ENCODE measurements at regions not wholly inside any gene's neighbourhood (a gene's known extent, or its start where the extent isn't known, plus 50 kb on each side); places are given as distances from the start of the nearest gene placed in this dataset.

DNA sequence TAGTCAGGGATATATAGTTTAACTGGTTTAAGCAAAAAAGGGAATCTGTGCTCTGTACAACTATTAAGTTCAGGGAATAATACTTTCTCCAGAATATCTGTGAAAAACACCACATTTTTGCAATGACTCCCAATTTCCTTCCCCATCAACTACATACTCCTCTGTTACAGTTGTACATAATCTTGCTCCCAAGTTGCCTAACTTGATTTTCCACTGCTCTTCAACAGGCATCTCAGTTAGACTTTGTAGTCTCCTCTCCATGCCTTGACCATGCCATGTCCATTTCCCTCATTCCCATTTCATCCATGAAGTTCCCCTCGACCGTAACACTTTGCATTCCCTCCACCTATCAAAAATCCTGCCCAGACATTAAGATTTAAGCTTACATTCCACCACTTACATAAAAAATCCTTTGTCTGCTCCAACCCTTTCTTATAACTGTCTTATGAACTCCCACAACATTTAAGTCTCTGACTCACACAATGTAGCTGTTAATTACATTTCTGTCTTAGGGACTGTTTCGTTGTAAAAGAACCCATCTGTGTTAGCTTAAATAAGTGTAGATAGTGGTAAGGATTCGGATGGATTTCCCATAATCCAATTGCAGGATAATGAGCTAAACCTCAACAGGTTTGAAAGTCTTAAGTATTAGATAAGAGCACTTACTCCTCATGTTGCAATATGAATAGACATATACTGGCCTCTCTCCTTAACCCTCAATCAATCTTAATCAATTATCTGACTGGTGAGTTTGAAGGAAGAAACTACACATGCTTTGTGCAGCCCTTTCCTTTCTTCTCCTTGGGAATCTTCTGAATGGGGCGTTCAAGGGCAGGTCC is 156.5 kb downstream of the PAWR start:
- Histone ChIP-seq H3K4me1 (ENCODE audit: control insufficient read depth, insufficient read depth, low read length) (no peaks in the 10 kb centered on the region), H3K36me3 (ENCODE audit: control insufficient read depth, insufficient read depth, low read length) (no peaks in the 10 kb centered on the region), H3K9me3 (replicated peaks; ENCODE audit: control insufficient read depth, low read depth, low read length) (no peaks in the 10 kb centered on the region), H3K27ac (ENCODE audit: low read length) (no peak overlapping the region), H3K27me3 (ENCODE audit: control insufficient read depth, insufficient read depth, low read length) (no peaks in the 10 kb centered on the region), H3K4me3 (ENCODE audit: low read length) (no peak overlapping the region)
- WGBS (ENCODE audit: insufficient coverage), result 70% methylated on average over 2 of the region's 5 CpGs
- no peak for DNase-seq

DNA sequence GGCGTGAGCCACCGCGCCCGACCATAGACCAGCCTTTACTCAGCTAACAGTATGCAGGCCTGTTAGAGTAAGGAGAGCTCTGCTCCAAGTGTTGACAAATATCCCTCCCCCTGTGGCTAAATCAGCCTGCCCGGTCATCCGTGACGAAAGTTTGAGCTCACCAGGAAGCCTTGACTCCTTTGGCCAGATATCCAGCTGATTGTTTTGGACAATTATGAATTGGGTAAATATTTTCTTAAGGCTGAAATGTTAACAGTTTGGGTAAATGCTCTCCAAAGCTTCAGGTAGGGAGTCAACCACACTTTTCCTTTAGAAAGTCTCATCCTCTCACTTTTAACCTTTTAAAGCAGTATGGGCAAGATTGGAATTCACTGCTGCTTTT is 157.9 kb downstream of the PAWR start:
- WGBS (ENCODE audit: insufficient coverage), result no CpG with 5 or more reads among the region's 7 CpGs
- no peaks in the 10 kb centered on the region for H3K27me3 ChIP-seq (ENCODE audit: control insufficient read depth, insufficient read depth, low read length)

DNA sequence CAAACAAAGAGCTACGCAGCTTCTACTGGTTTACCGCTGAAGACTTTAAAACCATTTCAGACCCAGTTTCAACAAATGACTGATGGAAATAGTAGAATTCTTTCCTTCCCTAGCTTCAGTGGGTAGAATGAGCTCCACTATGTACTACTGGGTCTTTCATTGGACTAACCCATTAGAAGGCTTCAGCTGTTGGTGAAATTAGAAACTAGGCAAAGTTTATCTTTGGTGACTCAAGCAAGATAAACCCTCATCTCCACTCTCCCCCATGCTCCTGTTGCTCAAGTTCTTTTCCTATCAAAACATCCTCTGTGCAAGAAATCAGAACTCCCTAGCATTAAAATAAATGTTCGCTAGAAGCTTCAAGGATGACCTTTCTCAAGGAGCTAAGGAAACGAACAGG is 159.2 kb downstream of the PAWR start:
- no peak for DNase-seq
- Histone ChIP-seq H3K27me3 (ENCODE audit: control insufficient read depth, insufficient read depth, low read length) (no peaks in the 10 kb centered on the region), H3K27ac (ENCODE audit: low read length) (no peak overlapping the region), H3K4me1 (ENCODE audit: control insufficient read depth, insufficient read depth, low read length) (no peaks in the 10 kb centered on the region), H3K9me3 (replicated peaks; ENCODE audit: control insufficient read depth, low read depth, low read length) (no peaks in the 10 kb centered on the region), H3K4me3 (ENCODE audit: low read length) (no peak overlapping the region), H3K36me3 (ENCODE audit: control insufficient read depth, insufficient read depth, low read length) (no peaks in the 10 kb centered on the region)
- no CpG with 5 or more reads among the region's 4 CpGs for WGBS (ENCODE audit: insufficient coverage)

More for the DNA sequence above, 157.9 kb downstream of the PAWR start:
- Histone ChIP-seq H3K9me3 (replicated peaks; ENCODE audit: control insufficient read depth, low read depth, low read length) (no peaks in the 10 kb centered on the region), H3K27ac (ENCODE audit: low read length) (no peak overlapping the region), H3K4me1 (ENCODE audit: control insufficient read depth, insufficient read depth, low read length) (no peaks in the 10 kb centered on the region), H3K4me3 (ENCODE audit: low read length) (no peak overlapping the region), H3K36me3 (ENCODE audit: control insufficient read depth, insufficient read depth, low read length) (no peaks in the 10 kb centered on the region)
- DNase-seq, result no peak

DNA sequence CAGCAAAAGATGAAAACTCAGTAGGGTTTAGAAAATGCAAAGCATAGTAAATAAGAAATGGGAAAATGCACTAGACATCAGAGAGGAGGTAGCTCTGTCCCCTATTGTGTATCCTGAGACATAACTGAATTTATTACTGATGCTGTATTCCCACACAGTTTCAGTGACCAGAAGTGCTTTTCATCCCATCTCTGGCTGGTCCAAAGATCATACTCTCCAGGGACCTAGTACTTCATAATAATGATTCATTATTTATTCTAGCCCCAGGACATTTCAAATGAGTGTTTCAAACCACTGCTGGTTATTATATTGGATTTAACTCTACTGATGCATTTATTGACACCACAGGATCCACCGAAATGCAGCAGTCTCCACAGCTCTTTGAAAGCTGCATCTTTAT is 163.3 kb downstream of the PAWR start:
- WGBS (ENCODE audit: insufficient coverage), result no CpG with 5 or more reads among the region's 1 CpG
- Histone ChIP-seq H3K4me3 (ENCODE audit: low read length) (no peak overlapping the region), H3K36me3 (ENCODE audit: control insufficient read depth, insufficient read depth, low read length) (no peaks in the 10 kb centered on the region), H3K9me3 (replicated peaks; ENCODE audit: control insufficient read depth, low read depth, low read length) (no peaks in the 10 kb centered on the region), H3K4me1 (ENCODE audit: control insufficient read depth, insufficient read depth, low read length) (no peaks in the 10 kb centered on the region), H3K27me3 (ENCODE audit: control insufficient read depth, insufficient read depth, low read length) (no peaks in the 10 kb centered on the region), H3K27ac (ENCODE audit: low read length) (no peak overlapping the region)
- no peak for DNase-seq

DNA sequence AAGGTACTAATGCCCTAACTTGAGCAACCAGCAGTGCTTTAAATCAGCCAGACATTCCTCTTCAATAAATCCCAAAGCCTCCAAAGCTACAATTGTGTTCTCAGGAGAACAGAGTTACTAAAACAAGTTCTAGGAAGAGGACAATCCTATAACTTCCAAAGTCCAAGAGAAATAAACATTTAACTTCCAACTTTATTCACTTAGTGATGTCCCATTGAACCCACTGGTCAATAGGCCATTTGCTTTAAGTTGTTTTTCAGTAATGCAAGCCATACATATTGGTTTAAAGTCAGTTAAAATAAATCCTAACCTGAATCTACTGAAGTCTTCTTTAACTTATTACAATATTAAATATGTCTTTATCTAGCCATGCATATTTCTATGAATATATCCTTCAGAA is 165.4 kb downstream of the PAWR start:
- no peaks in the 10 kb centered on the region for H3K9me3 ChIP-seq (replicated peaks; ENCODE audit: control insufficient read depth, low read depth, low read length)
- DNase-seq, result no peak
- H3K36me3 ChIP-seq (ENCODE audit: control insufficient read depth, insufficient read depth, low read length), result no peaks in the 10 kb centered on the region
- H3K27me3 ChIP-seq (ENCODE audit: control insufficient read depth, insufficient read depth, low read length), result no peaks in the 10 kb centered on the region
- H3K27ac ChIP-seq (ENCODE audit: low read length), result no peak overlapping the region
- no peaks in the 10 kb centered on the region for H3K4me1 ChIP-seq (ENCODE audit: control insufficient read depth, insufficient read depth, low read length)
- no peak overlapping the region for H3K4me3 ChIP-seq (ENCODE audit: low read length)

DNA sequence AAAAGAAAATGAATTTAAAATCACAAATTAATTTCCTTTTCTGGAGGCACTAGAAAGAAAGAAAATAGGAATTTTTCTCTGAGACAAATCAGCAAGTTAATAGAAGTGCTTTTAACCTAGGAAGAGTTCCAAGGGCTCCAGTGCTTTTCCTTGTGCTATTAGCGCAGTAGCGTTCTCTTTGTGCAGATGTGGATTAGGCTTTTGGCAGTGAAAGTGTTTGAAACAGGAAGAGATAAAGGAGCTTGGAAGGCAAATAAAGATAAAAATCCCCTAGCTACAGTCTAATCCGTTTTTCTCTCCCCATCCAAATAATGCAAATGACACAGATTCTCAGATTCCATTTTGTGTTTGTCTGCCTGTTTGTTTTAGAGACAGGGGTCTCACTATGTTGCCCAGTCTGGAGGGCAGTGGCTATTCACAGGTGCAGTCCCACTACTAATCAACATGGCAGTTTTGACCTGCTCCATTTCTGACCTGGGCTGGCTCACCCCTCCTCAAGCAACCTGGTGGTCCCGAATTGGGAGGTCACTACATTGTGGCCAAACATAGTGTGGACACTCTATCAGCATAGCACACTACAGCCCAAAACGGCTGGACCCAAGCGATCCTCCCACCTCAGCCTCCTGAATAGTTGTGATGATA is 166.1 kb downstream of the PAWR start:
- peak; percentile 6 for DNase-seq
- WGBS (ENCODE audit: insufficient coverage), result no CpG with 5 or more reads among the region's 6 CpGs
- H3K4me3 ChIP-seq (ENCODE audit: low read length), result no peak overlapping the region
- no peaks in the 10 kb centered on the region for H3K27me3 ChIP-seq (ENCODE audit: control insufficient read depth, insufficient read depth, low read length)
- no peaks in the 10 kb centered on the region for H3K4me1 ChIP-seq (ENCODE audit: control insufficient read depth, insufficient read depth, low read length)
- H3K9me3 ChIP-seq (replicated peaks; ENCODE audit: control insufficient read depth, low read depth, low read length), result no peaks in the 10 kb centered on the region
- H3K27ac ChIP-seq (ENCODE audit: low read length), result no peak overlapping the region
- H3K36me3 ChIP-seq (ENCODE audit: control insufficient read depth, insufficient read depth, low read length), result no peaks in the 10 kb centered on the region

DNA sequence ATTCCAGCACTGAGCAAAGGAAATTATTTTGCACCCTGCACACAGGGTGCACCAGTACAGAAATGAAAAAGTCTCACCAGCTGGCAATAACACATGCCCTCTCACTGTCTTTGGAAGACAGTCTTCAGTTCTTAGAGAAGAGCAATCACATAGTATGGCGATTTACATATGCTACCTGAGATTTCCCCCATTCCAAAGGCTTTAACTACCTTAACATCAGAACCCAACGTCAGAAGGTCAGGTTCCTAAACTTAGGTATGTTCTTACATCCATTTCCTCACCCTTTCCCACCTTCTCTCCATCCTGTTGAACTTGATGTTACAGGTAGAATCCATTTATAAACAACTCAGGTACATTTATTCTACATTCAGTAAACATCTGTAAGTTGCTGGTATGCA is 167.8 kb downstream of the PAWR start:
- DNase-seq, result no peak
- no peaks in the 10 kb centered on the region for H3K9me3 ChIP-seq (replicated peaks; ENCODE audit: control insufficient read depth, low read depth, low read length)
- H3K27ac ChIP-seq (ENCODE audit: low read length), result no peak overlapping the region
- H3K4me1 ChIP-seq (ENCODE audit: control insufficient read depth, insufficient read depth, low read length), result no peaks in the 10 kb centered on the region
- WGBS (ENCODE audit: insufficient coverage), result no CpG with 5 or more reads among the region's 2 CpGs
- H3K27me3 ChIP-seq (ENCODE audit: control insufficient read depth, insufficient read depth, low read length), result no peaks in the 10 kb centered on the region
- no peaks in the 10 kb centered on the region for H3K36me3 ChIP-seq (ENCODE audit: control insufficient read depth, insufficient read depth, low read length)
- H3K4me3 ChIP-seq (ENCODE audit: low read length), result no peak overlapping the region

DNA sequence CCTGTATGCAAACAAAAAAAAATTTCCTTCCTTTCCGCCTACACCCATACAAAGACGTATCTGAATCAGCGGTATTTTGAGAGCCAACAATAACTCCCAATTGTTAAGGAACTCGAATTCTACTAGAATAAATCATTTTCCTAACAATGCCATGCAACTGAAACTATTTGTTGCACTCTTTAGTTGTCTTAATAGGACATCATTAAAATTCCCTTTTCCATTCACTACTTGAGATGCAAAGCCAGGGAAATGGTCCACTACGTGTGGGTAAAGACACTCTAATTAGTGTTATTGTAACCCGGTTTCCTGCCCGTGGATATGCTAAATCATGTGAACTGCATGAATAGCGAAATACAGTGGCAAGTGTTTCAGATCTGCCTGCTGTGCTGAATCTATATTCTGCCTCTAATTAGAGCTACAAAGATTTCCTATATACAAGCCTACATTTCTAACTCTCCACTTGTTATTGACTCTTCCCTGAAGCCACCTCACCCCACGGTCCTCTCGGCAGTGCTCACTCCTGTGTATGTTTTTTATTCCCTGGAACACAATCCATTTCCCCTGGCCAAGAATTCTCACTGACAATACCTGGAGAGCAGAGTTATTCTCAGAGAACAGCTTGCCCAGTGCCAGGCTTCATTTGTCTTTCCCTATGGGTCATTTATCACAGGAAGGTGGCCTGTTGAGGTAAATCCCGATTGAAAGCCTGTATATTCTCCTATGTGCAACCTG is 168.3 kb downstream of the PAWR start:
- Histone ChIP-seq H3K9me3 (replicated peaks; ENCODE audit: control insufficient read depth, low read depth, low read length) (no peaks in the 10 kb centered on the region), H3K36me3 (ENCODE audit: control insufficient read depth, insufficient read depth, low read length) (no peaks in the 10 kb centered on the region), H3K4me1 (ENCODE audit: control insufficient read depth, insufficient read depth, low read length) (no peaks in the 10 kb centered on the region), H3K27me3 (ENCODE audit: control insufficient read depth, insufficient read depth, low read length) (no peaks in the 10 kb centered on the region), H3K4me3 (ENCODE audit: low read length) (no peak overlapping the region), H3K27ac (ENCODE audit: low read length) (no peak overlapping the region)
- DNase-seq, result no peak
- 60% methylated on average over 6 of the region's 11 CpGs for WGBS (ENCODE audit: insufficient coverage)

DNA sequence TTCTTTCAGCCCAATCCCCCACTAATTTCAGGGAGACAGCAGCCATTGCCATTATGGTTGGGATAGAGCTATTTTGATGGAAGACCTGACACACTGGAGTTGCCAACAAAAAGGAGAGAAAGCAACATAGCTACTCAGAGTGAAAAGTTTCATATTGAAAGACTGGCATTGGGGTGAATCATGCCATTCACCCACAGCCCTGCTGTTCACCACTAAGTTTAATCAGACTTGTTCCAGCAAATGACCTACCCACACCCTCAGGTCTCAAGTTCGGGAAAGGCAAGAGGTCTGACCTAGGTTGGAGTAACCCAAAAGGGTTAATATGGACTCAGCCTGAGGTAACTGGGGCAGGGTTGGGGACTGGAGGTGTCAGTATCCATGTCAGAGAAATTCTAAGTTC is 169.2 kb downstream of the PAWR start:
- DNase-seq, result no peak
- WGBS (ENCODE audit: insufficient coverage), result no CpG with 5 or more reads among the region's 1 CpG

DNA sequence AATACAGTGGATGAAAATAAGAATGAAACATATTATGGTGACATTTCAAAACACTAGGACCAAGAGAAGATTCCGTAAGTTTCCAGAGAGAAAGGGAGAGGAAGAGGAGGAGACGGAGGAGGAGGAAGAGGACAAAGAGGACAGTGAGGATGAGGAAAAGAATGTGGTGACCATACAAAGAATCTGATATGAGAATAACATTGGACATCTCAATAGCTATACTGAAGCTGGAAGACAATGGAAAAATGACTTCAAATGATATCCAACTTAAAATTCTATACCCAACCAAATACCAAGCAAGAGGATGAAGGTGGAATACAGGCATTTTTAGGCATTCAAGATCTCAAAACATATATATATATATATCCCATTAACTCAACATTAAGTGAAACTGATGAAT is 173.4 kb downstream of the PAWR start:
- H3K27me3 ChIP-seq (ENCODE audit: control insufficient read depth, insufficient read depth, low read length), result no peaks in the 10 kb centered on the region
- no peaks in the 10 kb centered on the region for H3K36me3 ChIP-seq (ENCODE audit: control insufficient read depth, insufficient read depth, low read length)
- DNase-seq, result no peak
- H3K27ac ChIP-seq (ENCODE audit: low read length), result no peak overlapping the region
- H3K4me1 ChIP-seq (ENCODE audit: control insufficient read depth, insufficient read depth, low read length), result no peaks in the 10 kb centered on the region
- no CpG with 5 or more reads among the region's 2 CpGs for WGBS (ENCODE audit: insufficient coverage)
- H3K9me3 ChIP-seq (replicated peaks; ENCODE audit: control insufficient read depth, low read depth, low read length), result peaks cover 3% of the 10 kb centered on the region
- no peak overlapping the region for H3K4me3 ChIP-seq (ENCODE audit: low read length)

More for the DNA sequence above, 169.2 kb downstream of the PAWR start:
- Histone ChIP-seq H3K9me3 (replicated peaks; ENCODE audit: control insufficient read depth, low read depth, low read length) (no peaks in the 10 kb centered on the region), H3K4me1 (ENCODE audit: control insufficient read depth, insufficient read depth, low read length) (no peaks in the 10 kb centered on the region), H3K27me3 (ENCODE audit: control insufficient read depth, insufficient read depth, low read length) (no peaks in the 10 kb centered on the region), H3K27ac (ENCODE audit: low read length) (no peak overlapping the region), H3K36me3 (ENCODE audit: control insufficient read depth, insufficient read depth, low read length) (no peaks in the 10 kb centered on the region), H3K4me3 (ENCODE audit: low read length) (no peak overlapping the region)

Measured in muscle of leg (tissue), 3 donors.